ENCODE measurements at regions not wholly inside any gene's neighbourhood (a gene's known extent, or its start where the extent isn't known, plus 50 kb on each side); places are given as distances from the start of the nearest gene placed in this dataset.

- no peak for DNase-seq (ENCODE audit: low spot score)
- Histone ChIP-seq H3K27me3 (ENCODE audit: control insufficient read depth in 4 of 4, insufficient read depth in 4 of 4, low read length in 3 of 4) (no peaks in the 10 kb centered on the region), H3K9me3 (ENCODE audit: control insufficient read depth in 4 of 4, low read length in 3 of 4) (no peaks in the 10 kb centered on the region), H3K36me3 (ENCODE audit: control insufficient read depth in 4 of 4, insufficient read depth in 3 of 4, low read depth in 1 of 4, low read length in 3 of 4) (no peaks in the 10 kb centered on the region), H3K4me1 (ENCODE audit: control insufficient read depth in 4 of 4, insufficient read depth in 4 of 4, low read length in 3 of 4) (no peaks in the 10 kb centered on the region), H3K9ac (ENCODE audit: low read depth in 1 of 2, low read length in 2 of 2) (no peak overlapping the region), H3K27ac (ENCODE audit: low read depth in 1 of 2, low read length in 2 of 2) (no peak overlapping the region), H3K4me3 (ENCODE audit: low read depth in 1 of 3, low read length in 3 of 3) (no peak overlapping the region)
- TF ChIP-seq HNF4G (IDR thresholded peaks at IDR 0.05), result no peak
- TF ChIP-seq MAX (IDR thresholded peaks at IDR 0.05), result no peak
- TF ChIP-seq JUND (IDR thresholded peaks at IDR 0.05), result no peak
- TF ChIP-seq FOXA1 (IDR thresholded peaks at IDR 0.05), result no peak
- no peak for TF ChIP-seq REST (IDR thresholded peaks at IDR 0.05)
- no peak for TF ChIP-seq HNF4A (conservative IDR thresholded peaks at IDR 0.05)
- TF ChIP-seq RXRA (IDR thresholded peaks at IDR 0.05), result no peak
- no peak for TF ChIP-seq FOXA2 (IDR thresholded peaks at IDR 0.05)
- TF ChIP-seq ZBTB33 (IDR thresholded peaks at IDR 0.05), result no peak
- TF ChIP-seq TAF1 (conservative IDR thresholded peaks at IDR 0.05), result no peak
- TF ChIP-seq ATF3 (IDR thresholded peaks at IDR 0.05), result no peak
- TF ChIP-seq CTCF (IDR thresholded peaks at IDR 0.05; ENCODE audit: low read depth, low read length, missing input control), result no peak
- WGBS, result 54% methylated on average over 1 of the region's 1 CpG
Observed at GRCh38 chr13:91228108-91228507, 119.4 kb upstream of the MIR17HG start.

- WGBS, result 78% methylated on average over 1 of the region's 1 CpG
- Histone ChIP-seq H3K4me1 (ENCODE audit: control insufficient read depth in 4 of 4, insufficient read depth in 4 of 4, low read length in 3 of 4) (no peaks in the 10 kb centered on the region), H3K27me3 (ENCODE audit: control insufficient read depth in 4 of 4, insufficient read depth in 4 of 4, low read length in 3 of 4) (no peaks in the 10 kb centered on the region), H3K9ac (ENCODE audit: low read depth in 1 of 2, low read length in 2 of 2) (no peak overlapping the region), H3K36me3 (ENCODE audit: control insufficient read depth in 4 of 4, insufficient read depth in 3 of 4, low read depth in 1 of 4, low read length in 3 of 4) (no peaks in the 10 kb centered on the region), H3K9me3 (ENCODE audit: control insufficient read depth in 4 of 4, low read length in 3 of 4) (no peaks in the 10 kb centered on the region), H3K4me3 (ENCODE audit: low read depth in 1 of 3, low read length in 3 of 3) (no peak overlapping the region), H3K27ac (ENCODE audit: low read depth in 1 of 2, low read length in 2 of 2) (no peak overlapping the region)
- TF ChIP-seq RXRA (IDR thresholded peaks at IDR 0.05), result no peak
- DNase-seq (ENCODE audit: low spot score), result no peak
Observed at GRCh38 chr13:91228940-91229339, 118.5 kb upstream of the MIR17HG start.

All from liver (tissue), 8 donors.